Prostate gland (tissue), 2 donors: ENCODE measurements at regions not wholly inside any gene's neighbourhood (a gene's known extent, or its start where the extent isn't known, plus 50 kb on each side); places are given as distances from the start of the nearest gene placed in this dataset.

Source experiments
- POLR2A ChIP-seq: fragments of 450-650 bp; IDR thresholded peaks from one replicate; pipeline ENCODE4 v1.6.1; 2016; ENCODE audit warnings: antibody characterized with exemption, mild to moderate bottlenecking
- TF ChIP-seq, protein P1 (sequence below), 4 experiments: fragments of 200-600 bp in 2 of 4; fragments of 450-650 bp in 2 of 4; sonication (generic) in 2 of 4; IDR thresholded peaks; 1 replicate in 3 of 4; 2 replicates in 1 of 4; pipeline ENCODE4 v1.5.1; 2016 to 2019; ENCODE audit warnings: antibody characterized with exemption in 4 of 4, mild to moderate bottlenecking in 2 of 4, moderate library complexity in 2 of 4

DNA sequence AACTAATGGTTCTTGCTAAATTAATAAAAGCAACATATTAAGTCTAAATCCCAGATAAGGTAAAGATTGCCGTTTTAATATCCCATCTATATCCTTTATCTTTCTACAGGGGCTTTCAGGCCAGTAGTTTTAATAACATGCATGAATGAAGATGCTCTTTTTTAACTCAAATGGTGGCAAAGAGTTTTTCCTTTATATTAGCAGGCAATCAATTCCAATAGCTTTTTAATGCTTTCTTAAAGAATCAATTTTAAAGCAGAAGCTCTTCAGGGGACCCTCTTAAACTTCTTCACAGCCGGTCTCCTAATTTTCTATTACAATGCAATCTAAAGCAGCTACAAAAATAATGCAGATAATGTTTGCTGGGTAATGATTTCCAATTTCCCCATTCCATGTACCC, 107.8 kb upstream of the HS3ST5 start:
- TF ChIP-seq, protein P1, sequence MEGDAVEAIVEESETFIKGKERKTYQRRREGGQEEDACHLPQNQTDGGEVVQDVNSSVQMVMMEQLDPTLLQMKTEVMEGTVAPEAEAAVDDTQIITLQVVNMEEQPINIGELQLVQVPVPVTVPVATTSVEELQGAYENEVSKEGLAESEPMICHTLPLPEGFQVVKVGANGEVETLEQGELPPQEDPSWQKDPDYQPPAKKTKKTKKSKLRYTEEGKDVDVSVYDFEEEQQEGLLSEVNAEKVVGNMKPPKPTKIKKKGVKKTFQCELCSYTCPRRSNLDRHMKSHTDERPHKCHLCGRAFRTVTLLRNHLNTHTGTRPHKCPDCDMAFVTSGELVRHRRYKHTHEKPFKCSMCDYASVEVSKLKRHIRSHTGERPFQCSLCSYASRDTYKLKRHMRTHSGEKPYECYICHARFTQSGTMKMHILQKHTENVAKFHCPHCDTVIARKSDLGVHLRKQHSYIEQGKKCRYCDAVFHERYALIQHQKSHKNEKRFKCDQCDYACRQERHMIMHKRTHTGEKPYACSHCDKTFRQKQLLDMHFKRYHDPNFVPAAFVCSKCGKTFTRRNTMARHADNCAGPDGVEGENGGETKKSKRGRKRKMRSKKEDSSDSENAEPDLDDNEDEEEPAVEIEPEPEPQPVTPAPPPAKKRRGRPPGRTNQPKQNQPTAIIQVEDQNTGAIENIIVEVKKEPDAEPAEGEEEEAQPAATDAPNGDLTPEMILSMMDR (IDR thresholded peaks at IDR 0.05) = no peak
- no peak for TF ChIP-seq POLR2A
